ENCODE measurements at regions not wholly inside any gene's neighbourhood (a gene's known extent, or its start where the extent isn't known, plus 50 kb on each side); places are given as distances from the start of the nearest gene placed in this dataset.

DNA sequence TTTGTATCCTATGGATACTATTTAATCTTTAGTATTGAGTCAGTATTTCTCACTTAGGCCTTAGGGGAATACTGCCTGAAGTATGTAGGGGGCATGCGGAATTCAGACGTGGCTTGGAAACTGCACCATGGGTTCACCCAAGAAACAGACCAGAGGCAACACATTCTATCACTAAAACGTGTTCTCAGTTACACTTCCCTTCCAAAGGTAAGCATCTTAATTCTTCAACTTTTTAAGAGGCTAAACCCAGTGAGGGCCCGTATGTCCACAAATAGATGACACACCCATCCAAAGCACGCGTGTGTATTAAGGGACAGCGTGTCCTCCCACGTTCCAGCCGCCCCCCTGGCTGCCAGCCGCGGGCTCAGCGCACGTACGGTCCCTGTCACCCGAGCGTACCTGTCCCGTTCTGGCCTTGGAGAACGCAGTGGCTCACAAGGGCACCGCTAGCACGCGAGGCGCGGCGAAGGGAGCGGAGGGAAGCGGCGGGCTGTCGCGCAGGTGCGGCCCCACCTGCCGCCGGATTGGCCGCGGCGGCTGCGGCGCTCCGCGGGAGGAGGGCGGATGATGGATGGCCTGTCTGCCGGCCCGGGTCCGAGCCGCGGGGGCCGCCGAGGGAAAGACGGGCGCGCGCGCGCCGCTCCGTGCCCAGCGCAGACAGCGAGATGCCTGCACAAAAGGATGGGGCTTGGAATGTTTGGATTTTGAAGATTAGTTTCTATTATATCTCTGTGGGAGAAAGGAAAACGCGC is 1003.9 kb upstream of the NR2F2 start:
- TF ChIP-seq, protein P1, sequence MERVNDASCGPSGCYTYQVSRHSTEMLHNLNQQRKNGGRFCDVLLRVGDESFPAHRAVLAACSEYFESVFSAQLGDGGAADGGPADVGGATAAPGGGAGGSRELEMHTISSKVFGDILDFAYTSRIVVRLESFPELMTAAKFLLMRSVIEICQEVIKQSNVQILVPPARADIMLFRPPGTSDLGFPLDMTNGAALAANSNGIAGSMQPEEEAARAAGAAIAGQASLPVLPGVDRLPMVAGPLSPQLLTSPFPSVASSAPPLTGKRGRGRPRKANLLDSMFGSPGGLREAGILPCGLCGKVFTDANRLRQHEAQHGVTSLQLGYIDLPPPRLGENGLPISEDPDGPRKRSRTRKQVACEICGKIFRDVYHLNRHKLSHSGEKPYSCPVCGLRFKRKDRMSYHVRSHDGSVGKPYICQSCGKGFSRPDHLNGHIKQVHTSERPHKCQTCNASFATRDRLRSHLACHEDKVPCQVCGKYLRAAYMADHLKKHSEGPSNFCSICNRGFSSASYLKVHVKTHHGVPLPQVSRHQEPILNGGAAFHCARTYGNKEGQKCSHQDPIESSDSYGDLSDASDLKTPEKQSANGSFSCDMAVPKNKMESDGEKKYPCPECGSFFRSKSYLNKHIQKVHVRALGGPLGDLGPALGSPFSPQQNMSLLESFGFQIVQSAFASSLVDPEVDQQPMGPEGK (CRISPR knock-in tag; IDR thresholded peaks at IDR 0.05; ENCODE audit: borderline replicate concordance): no peak
- TF ChIP-seq SNAI2 (CRISPR knock-in tag; IDR thresholded peaks at IDR 0.05): no peak

All from SK-N-SH treated with all-trans-retinoic acid at 6 μM for 48 hours (cell line).